ENCODE measurements at regions not wholly inside any gene's neighbourhood (a gene's known extent, or its start where the extent isn't known, plus 50 kb on each side); places are given as distances from the start of the nearest gene placed in this dataset.

GRCh38 chr13:80100636-80101035 lies 240.3 kb downstream of the SPRY2 start:
- TF ChIP-seq POLR2A (IDR thresholded peaks at IDR 0.05) (no peak), CTCF (IDR thresholded peaks at IDR 0.05) (no peak)
